Loucy (cell line): ENCODE measurements at regions not wholly inside any gene's neighbourhood (a gene's known extent, or its start where the extent isn't known, plus 50 kb on each side); places are given as distances from the start of the nearest gene placed in this dataset.

ENCODE experiments used
- H2AFZ ChIP-seq: fragments of 200-600 bp; sonication (generic); 2 replicates; pipeline ENCODE4 v1.6.0; 2016; ENCODE audit warnings: antibody characterized with exemption, mild to moderate bottlenecking, low read length, moderate library complexity
- H3F3A ChIP-seq: fragments of 200-600 bp; 2 replicates; pipeline ENCODE4 v1.6.0; 2016; ENCODE audit warnings: antibody characterized with exemption, low read depth, mild to moderate bottlenecking
- H3K27me3 ChIP-seq: fragments of 200-600 bp; sonication (generic); 2 replicates; pipeline ENCODE4 v1.6.1; 2014; ENCODE audit warnings: low read length, mild to moderate bottlenecking; ENCODE audit not compliant: insufficient read depth, poor library complexity, severe bottlenecking
- H3K36me3 ChIP-seq: fragments of 200-600 bp; sonication (generic); 2 replicates; pipeline ENCODE4 v1.6.1; 2016; ENCODE audit warnings: low read length; ENCODE audit not compliant: insufficient read depth
- H3K4me1 ChIP-seq: fragments of 200-600 bp; sonication (generic); 2 replicates; pipeline ENCODE4 v1.5.1; 2014; ENCODE audit warnings: low read length, mild to moderate bottlenecking; ENCODE audit not compliant: insufficient read depth, poor library complexity, severe bottlenecking
- H3K4me2 ChIP-seq: fragments of 200-600 bp; sonication (generic); 2 replicates; pipeline ENCODE4 v1.6.0; 2014; ENCODE audit warnings: antibody characterized with exemption, low read length, low read depth, mild to moderate bottlenecking; ENCODE audit not compliant: poor library complexity, severe bottlenecking
- H3K4me3 ChIP-seq: fragments of 200-600 bp; sonication (generic); 2 replicates; pipeline ENCODE4 v1.5.1; 2014; ENCODE audit warnings: low read length, mild to moderate bottlenecking, mixed read lengths; ENCODE audit not compliant: poor library complexity, severe bottlenecking
- H3K79me2 ChIP-seq: fragments of 200-600 bp; sonication (generic); 2 replicates; pipeline ENCODE4 v1.6.1; 2014; ENCODE audit warnings: low read length; ENCODE audit not compliant: insufficient read depth
- H3K9ac ChIP-seq: fragments of 200-600 bp; sonication (generic); 2 replicates; pipeline ENCODE4 v1.6.0; 2014; ENCODE audit warnings: mild to moderate bottlenecking, low read depth, low read length, moderate library complexity; ENCODE audit not compliant: poor library complexity, severe bottlenecking
- H3K9me2 ChIP-seq: fragments of 200-600 bp; sonication (generic); replicated peaks from 2 replicates; pipeline ENCODE4 v1.6.1; 2016; ENCODE audit warnings: low read depth, low read length, mixed read lengths
- H3K9me3 ChIP-seq: fragments of 200-600 bp; sonication (generic); 2 replicates; pipeline ENCODE4 v1.6.1; 2014; ENCODE audit warnings: mild to moderate bottlenecking, antibody characterized with exemption, low read length, low read depth; ENCODE audit not compliant: insufficient read depth
- H4K20me1 ChIP-seq: fragments of 200-600 bp; sonication (generic); 2 replicates; pipeline ENCODE4 v1.6.0; 2014; ENCODE audit warnings: antibody characterized with exemption, low read length, mild to moderate bottlenecking; ENCODE audit not compliant: insufficient read depth, poor library complexity, severe bottlenecking
- CTCF ChIP-seq: fragments of 200-600 bp; sonication (generic); conservative IDR thresholded peaks from 2 replicates; pipeline ENCODE4 v1.5.1; 2014; ENCODE audit warnings: mild to moderate bottlenecking, antibody characterized with exemption, low read length
- EZH2phosphoT487 ChIP-seq: fragments of 200-600 bp; IDR thresholded peaks from 2 replicates; pipeline ENCODE4 v1.6.1; 2018; ENCODE audit warnings: antibody characterized with exemption, mild to moderate bottlenecking, moderate library complexity, borderline replicate concordance

GRCh38 chr4:169927280-169927679 is 98.9 kb downstream of the MFAP3L start:
- TF ChIP-seq CTCF = no peak
- TF ChIP-seq EZH2phosphoT487 = no peak
- H3K79me2 ChIP-seq = no peaks in the 10 kb centered on the region
- H3K4me2 ChIP-seq = no peak overlapping the region
- H3K9ac ChIP-seq = no peak overlapping the region
- H3K9me2 ChIP-seq = no peaks in the 10 kb centered on the region
- H3K4me3 ChIP-seq = no peak overlapping the region
- no peaks in the 10 kb centered on the region for H3K36me3 ChIP-seq
- H4K20me1 ChIP-seq = no peaks in the 10 kb centered on the region
- H3F3A ChIP-seq = no peaks in the 10 kb centered on the region
- H3K9me3 ChIP-seq = no peaks in the 10 kb centered on the region
- no peaks in the 10 kb centered on the region for H3K4me1 ChIP-seq
- H2AFZ ChIP-seq = no peak overlapping the region
- no peaks in the 10 kb centered on the region for H3K27me3 ChIP-seq

GRCh38 chr4:169925678-169926077 is 100.5 kb downstream of the MFAP3L start:
- Histone ChIP-seq H3K4me1 (no peaks in the 10 kb centered on the region), H4K20me1 (no peaks in the 10 kb centered on the region), H3K4me3 (no peak overlapping the region), H3K9ac (no peak overlapping the region), H3K27me3 (no peaks in the 10 kb centered on the region), H2AFZ (no peak overlapping the region), H3K9me3 (no peaks in the 10 kb centered on the region), H3K4me2 (no peak overlapping the region), H3K79me2 (no peaks in the 10 kb centered on the region), H3F3A (no peaks in the 10 kb centered on the region), H3K9me2 (no peaks in the 10 kb centered on the region), H3K36me3 (no peaks in the 10 kb centered on the region)
- TF ChIP-seq CTCF = no peak
- no peak for TF ChIP-seq EZH2phosphoT487

- Histone ChIP-seq H3K4me3 (no peak overlapping the region), H3K79me2 (no peaks in the 10 kb centered on the region), H3F3A (no peaks in the 10 kb centered on the region), H3K9me3 (no peaks in the 10 kb centered on the region), H2AFZ (no peak overlapping the region), H3K4me1 (no peaks in the 10 kb centered on the region), H3K27me3 (no peaks in the 10 kb centered on the region), H4K20me1 (no peaks in the 10 kb centered on the region), H3K9ac (no peak overlapping the region), H3K9me2 (no peaks in the 10 kb centered on the region), H3K36me3 (no peaks in the 10 kb centered on the region), H3K4me2 (no peak overlapping the region)
- TF ChIP-seq CTCF (no peak), EZH2phosphoT487 (no peak)
These were observed 103.4 kb downstream of the MFAP3L start for GRCh38 chr4:169922632-169923276.
